ENCODE measurements at regions not wholly inside any gene's neighbourhood (a gene's known extent, or its start where the extent isn't known, plus 50 kb on each side); places are given as distances from the start of the nearest gene placed in this dataset.

- no peaks in the 10 kb centered on the region for H3K36me3 ChIP-seq (ENCODE audit: control insufficient read depth, insufficient read depth, low read length)
- H3K4me1 ChIP-seq (ENCODE audit: control insufficient read depth, insufficient read depth, low read length) = no peaks in the 10 kb centered on the region
- no peak overlapping the region for H3K27ac ChIP-seq (ENCODE audit: low read depth, low read length)
- H3K27me3 ChIP-seq (ENCODE audit: control insufficient read depth, insufficient read depth, low read length) = no peaks in the 10 kb centered on the region
- H3K9me3 ChIP-seq (ENCODE audit: control insufficient read depth, insufficient read depth, low read depth, low read length) = no peaks in the 10 kb centered on the region
- no peak overlapping the region for H3K9ac ChIP-seq (ENCODE audit: low read length)
- no peak overlapping the region for H3K4me3 ChIP-seq (ENCODE audit: low read depth, low read length)
Observed at GRCh38 chr3:161573136-161573535, 76.5 kb downstream of the OTOL1 start.

GRCh38 chr3:161575901-161576300, 79.3 kb downstream of the OTOL1 start:
- no peak overlapping the region for H3K27ac ChIP-seq (ENCODE audit: low read depth, low read length)
- no peaks in the 10 kb centered on the region for H3K36me3 ChIP-seq (ENCODE audit: control insufficient read depth, insufficient read depth, low read length)
- no peaks in the 10 kb centered on the region for H3K9me3 ChIP-seq (ENCODE audit: control insufficient read depth, insufficient read depth, low read depth, low read length)
- no peak overlapping the region for H3K4me3 ChIP-seq (ENCODE audit: low read depth, low read length)
- H3K27me3 ChIP-seq (ENCODE audit: control insufficient read depth, insufficient read depth, low read length) = no peaks in the 10 kb centered on the region
- no peak overlapping the region for H3K9ac ChIP-seq (ENCODE audit: low read length)
- no peaks in the 10 kb centered on the region for H3K4me1 ChIP-seq (ENCODE audit: control insufficient read depth, insufficient read depth, low read length)

- Histone ChIP-seq H3K9me3 (ENCODE audit: control insufficient read depth, insufficient read depth, low read depth, low read length) (no peaks in the 10 kb centered on the region), H3K9ac (ENCODE audit: low read length) (no peak overlapping the region), H3K4me3 (ENCODE audit: low read depth, low read length) (no peak overlapping the region), H3K27me3 (ENCODE audit: control insufficient read depth, insufficient read depth, low read length) (no peaks in the 10 kb centered on the region), H3K36me3 (ENCODE audit: control insufficient read depth, insufficient read depth, low read length) (no peaks in the 10 kb centered on the region), H3K4me1 (ENCODE audit: control insufficient read depth, insufficient read depth, low read length) (no peaks in the 10 kb centered on the region), H3K27ac (ENCODE audit: low read depth, low read length) (no peak overlapping the region)
Observed at GRCh38 chr3:161576311-161576710, 79.7 kb downstream of the OTOL1 start.

- Histone ChIP-seq H3K27me3 (ENCODE audit: control insufficient read depth, insufficient read depth, low read length) (no peaks in the 10 kb centered on the region), H3K9me3 (ENCODE audit: control insufficient read depth, insufficient read depth, low read depth, low read length) (no peaks in the 10 kb centered on the region), H3K9ac (ENCODE audit: low read length) (no peak overlapping the region), H3K4me1 (ENCODE audit: control insufficient read depth, insufficient read depth, low read length) (no peaks in the 10 kb centered on the region), H3K36me3 (ENCODE audit: control insufficient read depth, insufficient read depth, low read length) (no peaks in the 10 kb centered on the region), H3K27ac (ENCODE audit: low read depth, low read length) (no peak overlapping the region), H3K4me3 (ENCODE audit: low read depth, low read length) (no peak overlapping the region)
Observed at GRCh38 chr3:161576714-161577510, 80.3 kb downstream of the OTOL1 start.

- Histone ChIP-seq H3K4me1 (ENCODE audit: control insufficient read depth, insufficient read depth, low read length) (no peaks in the 10 kb centered on the region), H3K27ac (ENCODE audit: low read depth, low read length) (no peak overlapping the region), H3K36me3 (ENCODE audit: control insufficient read depth, insufficient read depth, low read length) (no peaks in the 10 kb centered on the region), H3K9me3 (ENCODE audit: control insufficient read depth, insufficient read depth, low read depth, low read length) (no peaks in the 10 kb centered on the region), H3K4me3 (ENCODE audit: low read depth, low read length) (no peak overlapping the region), H3K27me3 (ENCODE audit: control insufficient read depth, insufficient read depth, low read length) (no peaks in the 10 kb centered on the region), H3K9ac (ENCODE audit: low read length) (no peak overlapping the region)
Observed at GRCh38 chr3:161577662-161578061, 81.1 kb downstream of the OTOL1 start.

GRCh38 chr3:161579395-161580126, 83.0 kb downstream of the OTOL1 start:
- Histone ChIP-seq H3K27me3 (ENCODE audit: control insufficient read depth, insufficient read depth, low read length) (no peaks in the 10 kb centered on the region), H3K4me3 (ENCODE audit: low read depth, low read length) (no peak overlapping the region), H3K27ac (ENCODE audit: low read depth, low read length) (no peak overlapping the region), H3K9ac (ENCODE audit: low read length) (no peak overlapping the region), H3K4me1 (ENCODE audit: control insufficient read depth, insufficient read depth, low read length) (no peaks in the 10 kb centered on the region), H3K36me3 (ENCODE audit: control insufficient read depth, insufficient read depth, low read length) (no peaks in the 10 kb centered on the region), H3K9me3 (ENCODE audit: control insufficient read depth, insufficient read depth, low read depth, low read length) (no peaks in the 10 kb centered on the region)

- Histone ChIP-seq H3K9me3 (ENCODE audit: control insufficient read depth, insufficient read depth, low read depth, low read length) (peaks cover 13% of the 10 kb centered on the region), H3K27me3 (ENCODE audit: control insufficient read depth, insufficient read depth, low read length) (no peaks in the 10 kb centered on the region), H3K4me1 (ENCODE audit: control insufficient read depth, insufficient read depth, low read length) (no peaks in the 10 kb centered on the region), H3K9ac (ENCODE audit: low read length) (no peak overlapping the region), H3K4me3 (ENCODE audit: low read depth, low read length) (no peak overlapping the region), H3K36me3 (ENCODE audit: control insufficient read depth, insufficient read depth, low read length) (no peaks in the 10 kb centered on the region), H3K27ac (ENCODE audit: low read depth, low read length) (no peak overlapping the region)
Observed at GRCh38 chr3:161585922-161586321, 89.3 kb downstream of the OTOL1 start.

- no peak overlapping the region for H3K27ac ChIP-seq (ENCODE audit: low read depth, low read length)
- H3K9me3 ChIP-seq (ENCODE audit: control insufficient read depth, insufficient read depth, low read depth, low read length) = peaks cover 15% of the 10 kb centered on the region
Observed at GRCh38 chr3:161586556-161587235, 90.1 kb downstream of the OTOL1 start.

GRCh38 chr3:161598639-161599038, 102.0 kb downstream of the OTOL1 start:
- H3K27me3 ChIP-seq (ENCODE audit: control insufficient read depth, insufficient read depth, low read length) = no peaks in the 10 kb centered on the region
- H3K9me3 ChIP-seq (ENCODE audit: control insufficient read depth, insufficient read depth, low read depth, low read length) = no peaks in the 10 kb centered on the region
- H3K4me3 ChIP-seq (ENCODE audit: low read depth, low read length) = no peak overlapping the region
- no peaks in the 10 kb centered on the region for H3K36me3 ChIP-seq (ENCODE audit: control insufficient read depth, insufficient read depth, low read length)
- H3K27ac ChIP-seq (ENCODE audit: low read depth, low read length) = no peak overlapping the region
- H3K4me1 ChIP-seq (ENCODE audit: control insufficient read depth, insufficient read depth, low read length) = 0 out of 2 replicates have a peak, but pooled peaks cover 5% of the 10 kb centered on the region
- H3K9ac ChIP-seq (ENCODE audit: low read length) = no peak overlapping the region

More at GRCh38 chr3:161586556-161587235, 90.1 kb downstream of the OTOL1 start:
- Histone ChIP-seq H3K27me3 (ENCODE audit: control insufficient read depth, insufficient read depth, low read length) (no peaks in the 10 kb centered on the region), H3K4me1 (ENCODE audit: control insufficient read depth, insufficient read depth, low read length) (no peaks in the 10 kb centered on the region), H3K9ac (ENCODE audit: low read length) (no peak overlapping the region), H3K4me3 (ENCODE audit: low read depth, low read length) (no peak overlapping the region), H3K36me3 (ENCODE audit: control insufficient read depth, insufficient read depth, low read length) (no peaks in the 10 kb centered on the region)

GRCh38 chr3:161599697-161600096, 103.1 kb downstream of the OTOL1 start:
- H3K27ac ChIP-seq (ENCODE audit: low read depth, low read length) = no peak overlapping the region
- 0 out of 2 replicates have a peak, but pooled peaks cover 5% of the 10 kb centered on the region for H3K4me1 ChIP-seq (ENCODE audit: control insufficient read depth, insufficient read depth, low read length)
- no peak overlapping the region for H3K4me3 ChIP-seq (ENCODE audit: low read depth, low read length)
- H3K27me3 ChIP-seq (ENCODE audit: control insufficient read depth, insufficient read depth, low read length) = no peaks in the 10 kb centered on the region
- H3K9me3 ChIP-seq (ENCODE audit: control insufficient read depth, insufficient read depth, low read depth, low read length) = no peaks in the 10 kb centered on the region
- no peak overlapping the region for H3K9ac ChIP-seq (ENCODE audit: low read length)
- no peaks in the 10 kb centered on the region for H3K36me3 ChIP-seq (ENCODE audit: control insufficient read depth, insufficient read depth, low read length)

GRCh38 chr3:161600173-161600572, 103.6 kb downstream of the OTOL1 start:
- no peaks in the 10 kb centered on the region for H3K36me3 ChIP-seq (ENCODE audit: control insufficient read depth, insufficient read depth, low read length)
- no peak overlapping the region for H3K4me3 ChIP-seq (ENCODE audit: low read depth, low read length)
- no peak overlapping the region for H3K27ac ChIP-seq (ENCODE audit: low read depth, low read length)
- H3K27me3 ChIP-seq (ENCODE audit: control insufficient read depth, insufficient read depth, low read length) = no peaks in the 10 kb centered on the region
- H3K9me3 ChIP-seq (ENCODE audit: control insufficient read depth, insufficient read depth, low read depth, low read length) = no peaks in the 10 kb centered on the region
- no peak overlapping the region for H3K9ac ChIP-seq (ENCODE audit: low read length)
- H3K4me1 ChIP-seq (ENCODE audit: control insufficient read depth, insufficient read depth, low read length) = 0 out of 2 replicates have a peak, but pooled peaks cover 5% of the 10 kb centered on the region
